ENCODE measurements at regions not wholly inside any gene's neighbourhood (a gene's known extent, or its start where the extent isn't known, plus 50 kb on each side); places are given as distances from the start of the nearest gene placed in this dataset.

DNA sequence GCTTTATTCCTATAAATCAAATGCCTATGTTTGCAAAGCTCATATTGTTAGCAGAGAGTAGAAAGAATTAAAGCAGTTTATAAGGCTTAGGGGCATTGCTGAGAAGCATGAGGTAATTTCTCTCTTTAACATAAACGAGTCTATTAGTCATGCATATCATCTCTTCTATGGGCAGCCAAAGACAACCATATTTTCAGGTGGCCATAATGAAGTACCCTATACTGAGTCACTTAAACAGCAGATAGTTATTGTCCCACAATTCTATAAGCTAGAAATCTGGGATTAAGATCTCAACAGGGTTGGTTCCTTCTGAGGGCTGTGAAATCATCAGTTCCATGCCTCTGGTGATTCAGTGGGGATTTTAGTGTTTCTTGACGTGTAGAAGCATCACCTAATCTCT, 277.5 kb downstream of the NR4A2 start:
- in situ Hi-C loops (cut with MboI; ENCODE audit: low sequenced_read_pairs in 4 of 4), result no loop called here
- ATAC-seq (no peak), DNase-seq (no peak)

GRCh38 chr2:156046900-156047299, 285.6 kb downstream of the NR4A2 start:
- H3K27ac ChIP-seq, result no peak overlapping the region
- no peak for TF ChIP-seq CTCF (IDR thresholded peaks at IDR 0.05 in 4 of 5, conservative IDR thresholded peaks at IDR 0.05 in 1 of 5)
- no peak for TF ChIP-seq POLR2A (IDR thresholded peaks at IDR 0.05)
- intact Hi-C loops (cut with DNase I; ENCODE audit: low total_unique reads), result no loop called here
- H3K27me3 ChIP-seq, result no peaks in the 10 kb centered on the region
- in situ Hi-C loops (cut with MboI; ENCODE audit: low sequenced_read_pairs in 4 of 4), result no loop called here
- ATAC-seq (no peak), DNase-seq (no peak)
- no peaks in the 10 kb centered on the region for H3K36me3 ChIP-seq
- H3K4me3 ChIP-seq, result no peak overlapping the region
- H3K9me3 ChIP-seq, result no peaks in the 10 kb centered on the region
- H3K4me1 ChIP-seq, result no peaks in the 10 kb centered on the region

More for the DNA sequence above, 277.5 kb downstream of the NR4A2 start:
- no peaks in the 10 kb centered on the region for H3K27me3 ChIP-seq
- no peak for TF ChIP-seq POLR2A (IDR thresholded peaks at IDR 0.05)
- TF ChIP-seq CTCF (IDR thresholded peaks at IDR 0.05 in 4 of 5, conservative IDR thresholded peaks at IDR 0.05 in 1 of 5), result no peak
- no peaks in the 10 kb centered on the region for H3K9me3 ChIP-seq
- H3K27ac ChIP-seq, result no peak overlapping the region
- intact Hi-C loops (cut with DNase I; ENCODE audit: low total_unique reads), result no loop called here
- no peaks in the 10 kb centered on the region for H3K4me1 ChIP-seq
- no peaks in the 10 kb centered on the region for H3K36me3 ChIP-seq
- no peak overlapping the region for H3K4me3 ChIP-seq

DNA sequence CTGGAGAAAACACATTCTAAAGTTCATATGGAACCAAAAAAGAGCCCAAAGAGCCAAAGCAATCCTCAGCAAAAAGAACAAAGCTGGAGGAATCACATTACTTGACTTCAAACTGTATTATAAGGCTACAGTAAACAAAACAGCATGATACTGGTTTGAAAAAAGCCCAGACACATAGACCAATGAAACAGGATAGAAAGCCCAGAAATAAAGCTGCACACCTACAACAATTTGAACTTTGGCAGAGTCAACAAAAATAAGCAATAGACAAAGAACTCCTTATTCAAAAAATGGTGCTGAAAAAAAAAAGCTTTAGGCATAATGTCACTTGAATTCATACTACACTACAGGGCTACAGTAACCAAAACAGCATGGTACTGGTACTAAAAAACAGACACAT, 289.6 kb downstream of the NR4A2 start:
- Histone ChIP-seq H3K4me3 (no peak overlapping the region), H3K36me3 (no peaks in the 10 kb centered on the region), H3K27me3 (no peaks in the 10 kb centered on the region), H3K4me1 (no peaks in the 10 kb centered on the region), H3K27ac (no peak overlapping the region), H3K9me3 (no peaks in the 10 kb centered on the region)
- no peak for ATAC-seq
- in situ Hi-C loops (cut with MboI; ENCODE audit: low sequenced_read_pairs in 4 of 4), result no loop called here
- no peak for TF ChIP-seq POLR2A (IDR thresholded peaks at IDR 0.05)
- no peak for TF ChIP-seq CTCF (IDR thresholded peaks at IDR 0.05 in 4 of 5, conservative IDR thresholded peaks at IDR 0.05 in 1 of 5)
- DNase-seq, result no peak
- intact Hi-C loops (cut with DNase I; ENCODE audit: low total_unique reads), result no loop called here

DNA sequence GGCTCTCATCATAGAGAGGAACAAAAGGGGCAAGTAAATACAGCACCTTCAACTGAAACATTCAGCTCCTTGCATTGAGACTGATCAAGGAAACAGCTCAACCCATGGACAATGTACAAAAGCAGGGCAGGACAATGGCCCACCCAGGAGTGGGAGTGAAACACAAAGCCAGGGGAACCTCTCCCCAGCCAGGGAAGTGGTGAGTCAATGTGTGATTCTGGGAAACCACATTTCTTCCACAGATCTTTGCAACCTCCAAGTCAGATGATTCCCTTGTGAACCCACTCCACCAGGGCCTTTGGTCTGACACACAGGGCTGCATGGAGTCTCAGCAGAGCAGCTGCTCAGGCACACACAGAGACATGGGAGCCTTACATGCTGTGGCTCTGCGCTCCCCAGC, 294.5 kb downstream of the NR4A2 start:
- no peaks in the 10 kb centered on the region for H3K9me3 ChIP-seq
- H3K27ac ChIP-seq, result no peak overlapping the region

More for the DNA sequence above, 294.5 kb downstream of the NR4A2 start:
- Histone ChIP-seq H3K27me3 (no peaks in the 10 kb centered on the region), H3K4me1 (no peaks in the 10 kb centered on the region), H3K4me3 (no peak overlapping the region), H3K36me3 (no peaks in the 10 kb centered on the region)
- in situ Hi-C loops (cut with MboI; ENCODE audit: low sequenced_read_pairs in 4 of 4), result no loop called here
- ATAC-seq, result no peak
- intact Hi-C loops (cut with DNase I; ENCODE audit: low total_unique reads), result no loop called here
- DNase-seq, result no peak
- no peak for TF ChIP-seq POLR2A (IDR thresholded peaks at IDR 0.05)
- TF ChIP-seq CTCF (IDR thresholded peaks at IDR 0.05 in 4 of 5, conservative IDR thresholded peaks at IDR 0.05 in 1 of 5), result no peak
